ENCODE measurements at regions not wholly inside any gene's neighbourhood (a gene's known extent, or its start where the extent isn't known, plus 50 kb on each side); places are given as distances from the start of the nearest gene placed in this dataset.

DNA sequence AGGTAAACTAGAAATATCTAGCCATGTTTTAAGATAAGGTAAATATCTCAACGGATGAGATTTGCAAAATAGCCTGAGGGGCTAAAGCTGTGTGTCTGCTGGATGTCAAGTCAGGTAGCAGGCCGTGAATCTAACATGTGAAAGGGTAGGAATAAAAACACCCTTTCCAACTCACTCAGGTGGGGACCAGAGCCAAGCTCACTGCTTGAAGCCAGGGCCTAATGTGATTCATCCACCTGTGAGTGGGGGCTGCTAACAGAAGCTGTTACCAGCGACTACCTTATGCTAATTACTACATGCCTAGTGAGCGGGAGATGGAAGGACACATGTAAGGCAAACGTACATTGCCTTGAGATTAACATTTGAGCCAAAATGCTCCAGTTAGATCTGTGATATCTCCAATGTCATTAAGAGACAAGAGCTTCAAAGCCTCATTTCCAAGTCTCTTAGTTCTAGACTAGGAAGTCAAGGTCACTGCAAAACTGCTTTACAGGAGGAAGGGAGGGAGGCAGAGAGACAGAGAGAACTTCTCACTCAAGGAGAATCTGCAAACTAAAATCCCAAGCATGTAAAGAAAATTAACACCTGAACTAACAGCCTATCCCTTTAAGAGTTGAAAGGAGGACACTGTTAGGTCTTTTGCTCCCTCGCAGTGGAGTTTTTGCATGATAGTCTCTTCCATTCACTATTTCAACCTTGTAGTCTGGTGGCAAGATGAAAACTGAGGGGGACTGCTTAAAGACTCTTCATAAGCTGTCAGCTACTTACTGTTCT lies 141.6 kb upstream of the RPS23 start:
- Histone ChIP-seq H3K9ac (ENCODE audit: low read length) (no peak overlapping the region), H3K27me3 (ENCODE audit: insufficient read depth, low read length) (no peaks in the 10 kb centered on the region), H2AFZ (ENCODE audit: low read depth, low read length, poor library complexity, severe bottlenecking) (no peak overlapping the region), H3K4me1 (ENCODE audit: control insufficient read depth in 1 of 2, insufficient read depth in 2 of 2, low read length in 2 of 2) (peaks cover 0 to 53% of the 10 kb centered on the region in 2 experiments; a peak in 2 of 4 replicates), H3K36me3 (ENCODE audit: control insufficient read depth in 1 of 2, insufficient read depth in 2 of 2, low read length in 2 of 2) (no peaks in the 10 kb centered on the region), H3K4me2 (ENCODE audit: low read length) (peak overlapping the region; percentile 15), H3K9me3 (ENCODE audit: control insufficient read depth in 1 of 2, insufficient read depth in 1 of 2, low read depth in 1 of 2, low read length in 2 of 2) (no peaks in the 10 kb centered on the region), H3K9me2 (ENCODE audit: insufficient read depth) (no peaks in the 10 kb centered on the region), H4K20me1 (ENCODE audit: insufficient read depth) (no peaks in the 10 kb centered on the region), H3K4me3 (replicated peaks in 1 of 2; ENCODE audit: low read depth in 1 of 2, low read length in 2 of 2) (no peak overlapping the region), H3K27ac (ENCODE audit: low read depth, low read length) (no peak overlapping the region), H3K79me2 (ENCODE audit: insufficient read depth, low read length) (no peaks in the 10 kb centered on the region)
- TF ChIP-seq TCF7L2 (IDR thresholded peaks at IDR 0.05; ENCODE audit: borderline replicate concordance, extremely low read depth, insufficient read depth, insufficient read length) (peak; percentile 89), CBX3 (IDR thresholded peaks at IDR 0.05; ENCODE audit: low read depth) (no peak)
- POLR2A ChIA-PET = no interaction called here
- intact Hi-C loops (cut with micrococcal nuclease) = no loop called here
- CTCF ChIA-PET = no interaction called here
- no peak for ATAC-seq
- BruUV-seq (replicated peaks) = no TSS peak
- no peak for DNase-seq (ENCODE audit: low read depth, low spot score)
- RAD21 ChIA-PET (ENCODE audit: low non-redundant PET in 1 of 2, low total read pairs in 2 of 2, uncharacterized antibody in 2 of 2, unreplicated experiment in 2 of 2) = interaction anchor here in 1 of 2 experiments (0.6 kb wide), 1 partner anchor 66 kb away, joined by 3 read pairs; no protein-coding TSS in a partner anchor

DNA sequence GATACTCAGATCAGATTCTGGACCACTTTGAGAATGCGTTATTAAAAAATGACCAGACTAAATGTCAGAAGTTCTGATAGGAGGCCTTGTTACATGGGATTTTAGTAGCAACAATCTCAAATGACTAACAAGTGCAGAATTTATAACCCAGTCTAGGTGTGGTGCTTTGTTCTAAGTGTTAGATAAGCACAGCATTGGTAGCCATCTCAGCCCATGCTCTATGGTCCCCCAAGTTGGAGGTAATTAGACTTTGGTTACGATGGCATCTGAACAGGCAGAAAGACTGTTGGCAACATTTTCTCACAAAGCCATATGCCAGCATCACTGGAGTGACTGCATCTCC lies 140.4 kb upstream of the RPS23 start:
- H3K27me3 ChIP-seq (ENCODE audit: insufficient read depth, low read length) = no peaks in the 10 kb centered on the region
- H3K4me1 ChIP-seq (ENCODE audit: control insufficient read depth in 1 of 2, insufficient read depth in 2 of 2, low read length in 2 of 2) = peaks cover 0 to 53% of the 10 kb centered on the region in 2 experiments; a peak in 2 of 4 replicates
- ATAC-seq (no peak), DNase-seq (ENCODE audit: low read depth, low spot score) (no peak)
- no peaks in the 10 kb centered on the region for H4K20me1 ChIP-seq (ENCODE audit: insufficient read depth)
- H3K36me3 ChIP-seq (ENCODE audit: control insufficient read depth in 1 of 2, insufficient read depth in 2 of 2, low read length in 2 of 2) = no peaks in the 10 kb centered on the region
- ChIA-PET POLR2A (no interaction called here), CTCF (no interaction called here), RAD21 (ENCODE audit: low non-redundant PET in 1 of 2, low total read pairs in 2 of 2, uncharacterized antibody in 2 of 2, unreplicated experiment in 2 of 2) (no interaction called here)
- H3K9me2 ChIP-seq (ENCODE audit: insufficient read depth) = no peaks in the 10 kb centered on the region
- intact Hi-C loops (cut with micrococcal nuclease) = no loop called here
- no peak overlapping the region for H3K4me3 ChIP-seq (replicated peaks in 1 of 2; ENCODE audit: low read depth in 1 of 2, low read length in 2 of 2)
- no peak overlapping the region for H2AFZ ChIP-seq (ENCODE audit: low read depth, low read length, poor library complexity, severe bottlenecking)
- no peaks in the 10 kb centered on the region for H3K79me2 ChIP-seq (ENCODE audit: insufficient read depth, low read length)
- no peak overlapping the region for H3K27ac ChIP-seq (ENCODE audit: low read depth, low read length)
- H3K4me2 ChIP-seq (ENCODE audit: low read length) = peak overlapping the region; percentile 15; the same call in 1 of the 2 replicates
- H3K9ac ChIP-seq (ENCODE audit: low read length) = no peak overlapping the region
- BruUV-seq (replicated peaks) = no TSS peak
- H3K9me3 ChIP-seq (ENCODE audit: control insufficient read depth in 1 of 2, insufficient read depth in 1 of 2, low read depth in 1 of 2, low read length in 2 of 2) = no peaks in the 10 kb centered on the region
- TF ChIP-seq, protein P1, sequence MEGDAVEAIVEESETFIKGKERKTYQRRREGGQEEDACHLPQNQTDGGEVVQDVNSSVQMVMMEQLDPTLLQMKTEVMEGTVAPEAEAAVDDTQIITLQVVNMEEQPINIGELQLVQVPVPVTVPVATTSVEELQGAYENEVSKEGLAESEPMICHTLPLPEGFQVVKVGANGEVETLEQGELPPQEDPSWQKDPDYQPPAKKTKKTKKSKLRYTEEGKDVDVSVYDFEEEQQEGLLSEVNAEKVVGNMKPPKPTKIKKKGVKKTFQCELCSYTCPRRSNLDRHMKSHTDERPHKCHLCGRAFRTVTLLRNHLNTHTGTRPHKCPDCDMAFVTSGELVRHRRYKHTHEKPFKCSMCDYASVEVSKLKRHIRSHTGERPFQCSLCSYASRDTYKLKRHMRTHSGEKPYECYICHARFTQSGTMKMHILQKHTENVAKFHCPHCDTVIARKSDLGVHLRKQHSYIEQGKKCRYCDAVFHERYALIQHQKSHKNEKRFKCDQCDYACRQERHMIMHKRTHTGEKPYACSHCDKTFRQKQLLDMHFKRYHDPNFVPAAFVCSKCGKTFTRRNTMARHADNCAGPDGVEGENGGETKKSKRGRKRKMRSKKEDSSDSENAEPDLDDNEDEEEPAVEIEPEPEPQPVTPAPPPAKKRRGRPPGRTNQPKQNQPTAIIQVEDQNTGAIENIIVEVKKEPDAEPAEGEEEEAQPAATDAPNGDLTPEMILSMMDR (IDR thresholded peaks at IDR 0.05 in 2 of 3, conservative IDR thresholded peaks at IDR 0.05 in 1 of 3; ENCODE audit: borderline replicate concordance in 1 of 3, insufficient read depth in 1 of 3, low read depth in 2 of 3, low read length in 2 of 3) = no peak
- no peak for TF ChIP-seq ZNF274 (IDR thresholded peaks at IDR 0.05; ENCODE audit: low read depth, low read length)
- TF ChIP-seq, protein P2, sequence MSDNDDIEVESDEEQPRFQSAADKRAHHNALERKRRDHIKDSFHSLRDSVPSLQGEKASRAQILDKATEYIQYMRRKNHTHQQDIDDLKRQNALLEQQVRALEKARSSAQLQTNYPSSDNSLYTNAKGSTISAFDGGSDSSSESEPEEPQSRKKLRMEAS (IDR thresholded peaks at IDR 0.05) = no peak
- TF ChIP-seq, protein P3, sequence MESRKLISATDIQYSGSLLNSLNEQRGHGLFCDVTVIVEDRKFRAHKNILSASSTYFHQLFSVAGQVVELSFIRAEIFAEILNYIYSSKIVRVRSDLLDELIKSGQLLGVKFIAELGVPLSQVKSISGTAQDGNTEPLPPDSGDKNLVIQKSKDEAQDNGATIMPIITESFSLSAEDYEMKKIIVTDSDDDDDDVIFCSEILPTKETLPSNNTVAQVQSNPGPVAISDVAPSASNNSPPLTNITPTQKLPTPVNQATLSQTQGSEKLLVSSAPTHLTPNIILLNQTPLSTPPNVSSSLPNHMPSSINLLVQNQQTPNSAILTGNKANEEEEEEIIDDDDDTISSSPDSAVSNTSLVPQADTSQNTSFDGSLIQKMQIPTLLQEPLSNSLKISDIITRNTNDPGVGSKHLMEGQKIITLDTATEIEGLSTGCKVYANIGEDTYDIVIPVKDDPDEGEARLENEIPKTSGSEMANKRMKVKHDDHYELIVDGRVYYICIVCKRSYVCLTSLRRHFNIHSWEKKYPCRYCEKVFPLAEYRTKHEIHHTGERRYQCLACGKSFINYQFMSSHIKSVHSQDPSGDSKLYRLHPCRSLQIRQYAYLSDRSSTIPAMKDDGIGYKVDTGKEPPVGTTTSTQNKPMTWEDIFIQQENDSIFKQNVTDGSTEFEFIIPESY (IDR thresholded peaks at IDR 0.05; ENCODE audit: extremely low read depth, insufficient replicate concordance, low read length) = no peak
- TF ChIP-seq, protein P4, sequence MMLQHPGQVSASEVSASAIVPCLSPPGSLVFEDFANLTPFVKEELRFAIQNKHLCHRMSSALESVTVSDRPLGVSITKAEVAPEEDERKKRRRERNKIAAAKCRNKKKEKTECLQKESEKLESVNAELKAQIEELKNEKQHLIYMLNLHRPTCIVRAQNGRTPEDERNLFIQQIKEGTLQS (IDR thresholded peaks at IDR 0.05) = no peak
- no peak for TF ChIP-seq SRF (IDR thresholded peaks at IDR 0.05; ENCODE audit: low read depth)
- TF ChIP-seq EGR1 (IDR thresholded peaks at IDR 0.05; ENCODE audit: low read depth) = no peak
- TF ChIP-seq, protein P5, sequence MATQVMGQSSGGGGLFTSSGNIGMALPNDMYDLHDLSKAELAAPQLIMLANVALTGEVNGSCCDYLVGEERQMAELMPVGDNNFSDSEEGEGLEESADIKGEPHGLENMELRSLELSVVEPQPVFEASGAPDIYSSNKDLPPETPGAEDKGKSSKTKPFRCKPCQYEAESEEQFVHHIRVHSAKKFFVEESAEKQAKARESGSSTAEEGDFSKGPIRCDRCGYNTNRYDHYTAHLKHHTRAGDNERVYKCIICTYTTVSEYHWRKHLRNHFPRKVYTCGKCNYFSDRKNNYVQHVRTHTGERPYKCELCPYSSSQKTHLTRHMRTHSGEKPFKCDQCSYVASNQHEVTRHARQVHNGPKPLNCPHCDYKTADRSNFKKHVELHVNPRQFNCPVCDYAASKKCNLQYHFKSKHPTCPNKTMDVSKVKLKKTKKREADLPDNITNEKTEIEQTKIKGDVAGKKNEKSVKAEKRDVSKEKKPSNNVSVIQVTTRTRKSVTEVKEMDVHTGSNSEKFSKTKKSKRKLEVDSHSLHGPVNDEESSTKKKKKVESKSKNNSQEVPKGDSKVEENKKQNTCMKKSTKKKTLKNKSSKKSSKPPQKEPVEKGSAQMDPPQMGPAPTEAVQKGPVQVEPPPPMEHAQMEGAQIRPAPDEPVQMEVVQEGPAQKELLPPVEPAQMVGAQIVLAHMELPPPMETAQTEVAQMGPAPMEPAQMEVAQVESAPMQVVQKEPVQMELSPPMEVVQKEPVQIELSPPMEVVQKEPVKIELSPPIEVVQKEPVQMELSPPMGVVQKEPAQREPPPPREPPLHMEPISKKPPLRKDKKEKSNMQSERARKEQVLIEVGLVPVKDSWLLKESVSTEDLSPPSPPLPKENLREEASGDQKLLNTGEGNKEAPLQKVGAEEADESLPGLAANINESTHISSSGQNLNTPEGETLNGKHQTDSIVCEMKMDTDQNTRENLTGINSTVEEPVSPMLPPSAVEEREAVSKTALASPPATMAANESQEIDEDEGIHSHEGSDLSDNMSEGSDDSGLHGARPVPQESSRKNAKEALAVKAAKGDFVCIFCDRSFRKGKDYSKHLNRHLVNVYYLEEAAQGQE (IDR thresholded peaks at IDR 0.05; ENCODE audit: low read depth) = no peak
